ENCODE measurements at regions not wholly inside any gene's neighbourhood (a gene's known extent, or its start where the extent isn't known, plus 50 kb on each side); places are given as distances from the start of the nearest gene placed in this dataset.

DNA sequence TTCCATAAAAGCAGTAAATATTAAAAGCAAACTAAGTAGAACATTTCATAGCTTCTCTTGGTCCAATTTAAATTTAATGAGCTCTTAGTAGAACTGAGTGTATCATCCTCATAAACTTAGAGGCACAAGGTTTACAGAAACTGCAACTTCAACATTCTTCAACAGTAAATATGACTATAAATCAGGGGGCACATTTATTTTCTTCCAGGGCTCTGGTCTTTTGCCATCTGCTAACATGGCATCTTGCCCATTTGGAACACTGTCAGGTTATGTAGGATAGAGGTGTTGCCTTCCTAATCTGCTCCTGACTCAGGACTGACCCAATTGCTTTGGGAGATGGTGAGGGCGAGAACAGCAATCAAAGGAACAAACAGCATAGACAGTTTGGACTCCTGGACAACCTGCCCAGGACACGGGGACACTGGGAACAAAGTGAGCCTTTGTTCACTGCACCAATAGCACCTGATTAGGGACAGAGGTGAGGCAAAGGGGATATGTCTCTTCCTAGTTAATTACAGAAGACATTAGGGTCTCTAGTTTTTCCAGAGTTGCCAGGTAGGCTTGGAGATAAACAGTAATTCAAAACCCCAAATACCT, 610.2 kb upstream of the ROBO2 start:
- Histone ChIP-seq H3K36me3 (ENCODE audit: control insufficient read depth, insufficient read depth, low read length, severe bottlenecking) (no peaks in the 10 kb centered on the region), H3K27me3 (replicated peaks; ENCODE audit: control insufficient read depth, insufficient read depth, low read length) (no peaks in the 10 kb centered on the region), H3K9ac (ENCODE audit: low read length) (no peak overlapping the region), H3K4me1 (ENCODE audit: control insufficient read depth, insufficient read depth, low read length) (no peaks in the 10 kb centered on the region), H3K9me3 (ENCODE audit: control insufficient read depth, low read length) (no peaks in the 10 kb centered on the region), H3K4me3 (ENCODE audit: low read length) (no peak overlapping the region)
- no peak for DNase-seq (ENCODE audit: low read depth)

DNA sequence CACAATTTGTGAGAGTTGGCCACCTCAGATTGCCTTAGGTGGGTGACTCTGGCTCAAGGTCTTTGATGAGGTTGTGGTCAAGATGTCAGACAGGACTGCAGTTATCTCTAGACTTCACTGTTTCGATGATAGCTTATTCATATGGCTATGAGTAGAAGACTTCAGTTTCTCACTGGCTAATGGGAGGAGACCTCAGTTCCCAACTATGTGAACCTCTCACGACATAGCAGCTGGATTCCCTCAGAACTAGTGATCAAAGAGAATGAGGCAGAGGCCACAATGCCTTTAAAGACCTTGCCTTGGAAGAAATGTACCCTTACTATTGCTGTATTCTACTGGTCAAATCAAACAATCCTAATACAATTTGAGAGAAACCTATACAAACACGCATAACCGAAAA, 607.5 kb upstream of the ROBO2 start:
- Histone ChIP-seq H3K4me3 (ENCODE audit: low read length) (no peak overlapping the region), H3K36me3 (ENCODE audit: control insufficient read depth, insufficient read depth, low read length, severe bottlenecking) (no peaks in the 10 kb centered on the region), H3K9me3 (ENCODE audit: control insufficient read depth, low read length) (no peaks in the 10 kb centered on the region), H3K9ac (ENCODE audit: low read length) (no peak overlapping the region), H3K27me3 (replicated peaks; ENCODE audit: control insufficient read depth, insufficient read depth, low read length) (no peaks in the 10 kb centered on the region), H3K4me1 (ENCODE audit: control insufficient read depth, insufficient read depth, low read length) (peaks cover 4% of the 10 kb centered on the region)
- DNase-seq (ENCODE audit: low read depth): no peak

DNA sequence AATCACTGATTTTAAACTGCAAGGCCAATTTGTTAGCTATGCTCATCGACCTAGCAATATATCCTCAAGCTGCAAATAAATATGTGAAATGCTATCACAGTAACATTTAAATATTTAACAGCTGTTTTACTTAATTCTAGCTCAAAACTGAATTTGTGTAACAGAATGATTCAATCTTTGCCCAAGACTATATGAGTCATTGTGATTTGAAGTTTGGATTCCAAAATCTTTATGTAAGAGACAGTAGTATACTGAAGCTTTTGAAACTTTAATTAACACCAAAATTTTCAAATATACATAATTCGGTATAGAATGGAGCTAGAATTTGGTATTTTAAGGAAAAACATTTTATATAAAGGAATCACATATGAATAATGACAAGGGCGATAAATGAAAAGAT, 603.0 kb upstream of the ROBO2 start:
- H3K4me1 ChIP-seq (ENCODE audit: control insufficient read depth, insufficient read depth, low read length): peaks cover 4% of the 10 kb centered on the region
- DNase-seq (ENCODE audit: low read depth): peak; percentile 77

DNA sequence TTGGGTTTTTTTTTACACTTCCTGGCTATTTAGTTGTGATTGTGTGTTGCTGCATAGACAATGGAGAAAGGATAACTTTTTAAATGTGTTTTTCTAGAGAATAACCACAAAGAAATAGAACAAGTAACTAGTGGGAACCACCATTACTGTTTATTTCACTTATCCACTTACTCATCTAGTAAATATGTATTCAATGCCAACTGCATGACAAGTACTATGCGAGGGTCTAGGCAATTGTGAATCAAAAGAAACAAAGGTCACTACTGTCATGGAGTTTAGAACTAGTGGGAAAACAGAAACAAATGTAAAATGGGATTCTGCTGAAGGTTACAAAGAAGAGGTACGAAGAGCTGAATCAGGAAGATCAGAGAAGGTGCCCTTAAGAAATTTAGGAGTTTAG, 600.9 kb upstream of the ROBO2 start:
- no peaks in the 10 kb centered on the region for H3K27me3 ChIP-seq (replicated peaks; ENCODE audit: control insufficient read depth, insufficient read depth, low read length)
- H3K9ac ChIP-seq (ENCODE audit: low read length): no peak overlapping the region
- no peak overlapping the region for H3K4me3 ChIP-seq (ENCODE audit: low read length)
- H3K36me3 ChIP-seq (ENCODE audit: control insufficient read depth, insufficient read depth, low read length, severe bottlenecking): no peaks in the 10 kb centered on the region
- DNase-seq (ENCODE audit: low read depth): peak; percentile 44
- peaks cover 4% of the 10 kb centered on the region for H3K4me1 ChIP-seq (ENCODE audit: control insufficient read depth, insufficient read depth, low read length)
- H3K9me3 ChIP-seq (ENCODE audit: control insufficient read depth, low read length): no peaks in the 10 kb centered on the region

More for the DNA sequence above, 603.0 kb upstream of the ROBO2 start:
- H3K27me3 ChIP-seq (replicated peaks; ENCODE audit: control insufficient read depth, insufficient read depth, low read length): no peaks in the 10 kb centered on the region
- H3K9me3 ChIP-seq (ENCODE audit: control insufficient read depth, low read length): no peaks in the 10 kb centered on the region
- H3K36me3 ChIP-seq (ENCODE audit: control insufficient read depth, insufficient read depth, low read length, severe bottlenecking): no peaks in the 10 kb centered on the region
- H3K9ac ChIP-seq (ENCODE audit: low read length): no peak overlapping the region
- no peak overlapping the region for H3K4me3 ChIP-seq (ENCODE audit: low read length)

DNA sequence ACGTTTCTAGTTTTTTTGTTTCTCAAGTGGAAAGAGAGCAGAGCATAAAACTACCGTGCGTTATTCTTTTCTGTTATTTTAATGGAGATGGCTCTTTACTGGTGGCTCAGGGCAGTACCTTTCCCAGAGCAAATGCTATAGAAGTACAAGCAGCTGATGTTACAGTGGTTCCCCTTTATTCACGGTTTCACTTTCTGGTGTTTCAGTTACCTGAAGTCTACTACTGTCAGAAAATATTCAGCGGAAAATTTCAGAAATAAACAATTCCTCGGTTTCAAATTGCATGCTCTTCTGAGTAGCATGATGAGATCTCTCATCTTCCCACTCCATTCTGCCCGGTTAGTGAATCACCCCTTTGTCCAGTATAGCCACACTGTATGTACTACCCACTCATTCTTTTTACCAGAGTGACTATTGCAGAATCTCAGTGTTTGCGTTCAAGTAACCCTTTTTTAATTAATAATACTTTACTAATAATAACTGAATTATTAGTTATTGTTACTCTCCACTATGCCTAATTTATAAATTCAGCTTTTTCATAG, 597.5 kb upstream of the ROBO2 start:
- Histone ChIP-seq H3K4me3 (ENCODE audit: low read length) (no peak overlapping the region), H3K9ac (ENCODE audit: low read length) (no peak overlapping the region), H3K36me3 (ENCODE audit: control insufficient read depth, insufficient read depth, low read length, severe bottlenecking) (no peaks in the 10 kb centered on the region), H3K9me3 (ENCODE audit: control insufficient read depth, low read length) (no peaks in the 10 kb centered on the region), H3K27me3 (replicated peaks; ENCODE audit: control insufficient read depth, insufficient read depth, low read length) (no peaks in the 10 kb centered on the region), H3K4me1 (ENCODE audit: control insufficient read depth, insufficient read depth, low read length) (no peaks in the 10 kb centered on the region)
- DNase-seq (ENCODE audit: low read depth): peak; percentile 29

DNA sequence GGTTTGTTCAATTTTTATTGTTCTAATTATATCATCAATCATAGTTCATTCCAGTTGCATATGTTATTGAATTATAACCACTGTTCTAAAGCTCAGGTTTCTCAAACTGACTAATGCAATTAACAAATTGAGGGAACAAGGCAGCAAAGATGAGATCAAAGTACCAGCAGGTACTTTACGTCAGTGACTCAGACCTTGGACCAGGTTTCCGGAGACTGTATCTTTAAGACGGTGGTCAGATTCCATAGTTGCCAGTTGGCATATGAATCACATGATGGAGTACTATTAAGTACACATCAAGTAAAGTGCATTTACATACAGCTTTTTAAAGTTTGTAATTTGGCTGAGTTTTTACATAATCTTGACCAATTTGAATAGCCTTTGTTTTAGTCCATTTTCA, 583.6 kb upstream of the ROBO2 start:
- no peak for DNase-seq (ENCODE audit: low read depth)
- no peak overlapping the region for H3K4me3 ChIP-seq (ENCODE audit: low read length)
- no peaks in the 10 kb centered on the region for H3K27me3 ChIP-seq (replicated peaks; ENCODE audit: control insufficient read depth, insufficient read depth, low read length)
- H3K9me3 ChIP-seq (ENCODE audit: control insufficient read depth, low read length): no peaks in the 10 kb centered on the region
- no peak overlapping the region for H3K9ac ChIP-seq (ENCODE audit: low read length)
- H3K36me3 ChIP-seq (ENCODE audit: control insufficient read depth, insufficient read depth, low read length, severe bottlenecking): no peaks in the 10 kb centered on the region
- H3K4me1 ChIP-seq (ENCODE audit: control insufficient read depth, insufficient read depth, low read length): no peaks in the 10 kb centered on the region

DNA sequence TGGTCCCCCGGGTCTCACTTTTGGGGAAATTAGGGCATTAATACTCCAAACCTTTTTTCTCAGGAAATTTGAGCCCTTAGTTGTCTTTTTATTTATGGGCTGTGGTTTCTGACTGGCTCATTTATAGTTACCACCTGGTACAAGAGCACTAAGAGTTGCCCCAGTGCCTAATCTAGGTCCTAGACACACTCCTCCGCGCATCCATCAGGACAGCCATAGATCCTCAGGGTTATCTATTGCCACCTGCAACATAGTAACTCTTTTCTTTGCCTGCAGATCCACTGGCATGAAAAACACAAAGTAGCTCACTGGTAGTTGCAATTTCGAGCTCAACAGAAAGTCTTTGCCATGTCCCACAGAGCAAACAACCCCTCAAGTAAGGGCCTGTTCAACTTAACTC, 576.4 kb upstream of the ROBO2 start:
- no peak for DNase-seq (ENCODE audit: low read depth)
- H3K36me3 ChIP-seq (ENCODE audit: control insufficient read depth, insufficient read depth, low read length, severe bottlenecking): no peaks in the 10 kb centered on the region

DNA sequence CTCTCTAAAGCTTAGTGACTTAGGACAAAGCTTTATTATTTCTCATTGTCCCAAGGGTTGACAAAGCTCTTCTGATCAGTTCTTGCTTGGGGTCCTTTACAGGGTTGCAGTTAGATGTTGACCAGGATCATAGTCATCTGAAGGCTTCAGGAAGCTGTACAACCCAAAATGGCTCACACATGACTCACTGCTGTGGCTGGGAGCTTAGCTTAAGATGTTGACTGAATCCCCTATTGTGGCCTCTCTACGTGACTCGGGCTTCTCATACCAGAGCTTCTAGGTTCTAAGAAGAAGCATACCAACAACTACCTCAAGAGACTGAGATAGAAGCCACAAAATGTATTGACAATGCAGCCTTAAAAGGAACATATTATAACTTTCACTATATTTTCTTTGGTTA, 569.6 kb upstream of the ROBO2 start:
- Histone ChIP-seq H3K36me3 (ENCODE audit: control insufficient read depth, insufficient read depth, low read length, severe bottlenecking) (no peaks in the 10 kb centered on the region), H3K9ac (ENCODE audit: low read length) (no peak overlapping the region), H3K27me3 (replicated peaks; ENCODE audit: control insufficient read depth, insufficient read depth, low read length) (no peaks in the 10 kb centered on the region), H3K4me3 (ENCODE audit: low read length) (no peak overlapping the region), H3K4me1 (ENCODE audit: control insufficient read depth, insufficient read depth, low read length) (no peaks in the 10 kb centered on the region), H3K9me3 (ENCODE audit: control insufficient read depth, low read length) (no peaks in the 10 kb centered on the region)
- peak; percentile 82 for DNase-seq (ENCODE audit: low read depth)

More for the DNA sequence above, 576.4 kb upstream of the ROBO2 start:
- Histone ChIP-seq H3K4me3 (ENCODE audit: low read length) (no peak overlapping the region), H3K4me1 (ENCODE audit: control insufficient read depth, insufficient read depth, low read length) (no peaks in the 10 kb centered on the region), H3K9ac (ENCODE audit: low read length) (no peak overlapping the region), H3K9me3 (ENCODE audit: control insufficient read depth, low read length) (no peaks in the 10 kb centered on the region), H3K27me3 (replicated peaks; ENCODE audit: control insufficient read depth, insufficient read depth, low read length) (no peaks in the 10 kb centered on the region)

DNA sequence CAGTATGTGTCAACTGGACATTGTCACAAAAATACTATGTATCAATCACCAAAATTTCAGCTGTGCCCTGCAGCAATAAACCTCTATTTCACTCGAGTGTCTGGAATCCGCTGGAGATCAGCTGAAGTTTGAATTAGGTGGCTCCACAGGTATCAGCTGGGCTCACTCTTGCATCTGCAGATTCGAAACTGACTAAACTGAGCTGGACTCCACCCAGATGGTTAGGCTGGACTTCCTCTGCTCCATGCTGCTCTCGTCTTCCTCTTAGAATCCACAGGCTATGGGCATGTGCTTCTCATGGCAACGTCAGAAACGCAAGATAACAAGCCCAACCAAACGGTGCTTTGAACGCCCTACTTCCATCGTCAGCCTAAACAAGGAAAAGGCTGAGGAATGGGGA, 565.3 kb upstream of the ROBO2 start:
- Histone ChIP-seq H3K4me3 (ENCODE audit: low read length) (no peak overlapping the region), H3K27me3 (replicated peaks; ENCODE audit: control insufficient read depth, insufficient read depth, low read length) (no peaks in the 10 kb centered on the region), H3K9ac (ENCODE audit: low read length) (no peak overlapping the region), H3K4me1 (ENCODE audit: control insufficient read depth, insufficient read depth, low read length) (no peaks in the 10 kb centered on the region), H3K36me3 (ENCODE audit: control insufficient read depth, insufficient read depth, low read length, severe bottlenecking) (no peaks in the 10 kb centered on the region), H3K9me3 (ENCODE audit: control insufficient read depth, low read length) (no peaks in the 10 kb centered on the region)
- DNase-seq (ENCODE audit: low read depth): no peak

DNA sequence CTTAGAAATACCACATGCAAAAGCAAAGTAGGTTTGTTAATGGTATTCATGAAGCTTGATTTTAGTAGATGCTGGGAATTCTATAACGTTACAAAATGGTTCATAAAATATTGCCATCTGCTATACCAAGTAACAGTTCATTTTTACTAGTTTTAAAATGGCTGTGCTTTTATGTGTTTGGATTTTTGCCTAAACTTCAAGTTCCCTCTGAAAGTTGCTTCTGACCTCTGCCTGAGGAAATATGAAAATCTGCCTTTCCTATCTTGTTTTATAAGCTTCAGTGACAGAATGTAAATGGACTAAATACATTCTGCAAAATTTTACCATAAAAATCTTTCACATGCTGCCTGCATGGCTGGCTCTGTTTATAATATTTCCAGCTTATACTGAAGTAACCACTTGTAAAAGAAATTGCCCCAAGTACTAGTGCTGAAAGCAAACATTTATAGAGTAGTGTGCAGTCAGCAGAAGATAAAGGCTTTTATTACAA, 560.7 kb upstream of the ROBO2 start:
- Histone ChIP-seq H3K4me1 (ENCODE audit: control insufficient read depth, insufficient read depth, low read length) (no peaks in the 10 kb centered on the region), H3K9ac (ENCODE audit: low read length) (no peak overlapping the region), H3K36me3 (ENCODE audit: control insufficient read depth, insufficient read depth, low read length, severe bottlenecking) (no peaks in the 10 kb centered on the region), H3K27me3 (replicated peaks; ENCODE audit: control insufficient read depth, insufficient read depth, low read length) (no peaks in the 10 kb centered on the region), H3K9me3 (ENCODE audit: control insufficient read depth, low read length) (no peaks in the 10 kb centered on the region), H3K4me3 (ENCODE audit: low read length) (no peak overlapping the region)
- DNase-seq (ENCODE audit: low read depth): no peak

DNA sequence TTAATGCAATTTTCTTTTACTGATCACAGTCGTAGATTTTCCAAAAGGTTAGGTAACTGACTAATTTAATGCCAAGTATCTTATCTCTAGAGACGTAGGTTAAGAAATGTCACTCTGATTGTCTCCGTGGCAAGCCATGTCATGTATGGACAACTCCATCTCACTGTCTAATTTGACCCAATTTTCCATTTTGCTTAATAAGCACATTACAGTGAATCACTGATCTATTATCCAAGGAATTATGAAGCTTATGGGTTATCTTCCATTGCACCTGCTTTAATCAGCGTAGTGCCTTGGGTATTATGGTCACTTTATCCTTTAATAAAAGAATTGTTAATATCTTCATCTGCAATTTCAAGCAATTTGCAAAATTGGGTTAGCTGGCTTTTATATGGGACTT, 557.4 kb upstream of the ROBO2 start:
- no peak overlapping the region for H3K9ac ChIP-seq (ENCODE audit: low read length)
- no peaks in the 10 kb centered on the region for H3K27me3 ChIP-seq (replicated peaks; ENCODE audit: control insufficient read depth, insufficient read depth, low read length)
- H3K9me3 ChIP-seq (ENCODE audit: control insufficient read depth, low read length): peaks cover under 1% of the 10 kb centered on the region
- H3K4me1 ChIP-seq (ENCODE audit: control insufficient read depth, insufficient read depth, low read length): no peaks in the 10 kb centered on the region
- DNase-seq (ENCODE audit: low read depth): no peak
- no peak overlapping the region for H3K4me3 ChIP-seq (ENCODE audit: low read length)
- H3K36me3 ChIP-seq (ENCODE audit: control insufficient read depth, insufficient read depth, low read length, severe bottlenecking): no peaks in the 10 kb centered on the region

DNA sequence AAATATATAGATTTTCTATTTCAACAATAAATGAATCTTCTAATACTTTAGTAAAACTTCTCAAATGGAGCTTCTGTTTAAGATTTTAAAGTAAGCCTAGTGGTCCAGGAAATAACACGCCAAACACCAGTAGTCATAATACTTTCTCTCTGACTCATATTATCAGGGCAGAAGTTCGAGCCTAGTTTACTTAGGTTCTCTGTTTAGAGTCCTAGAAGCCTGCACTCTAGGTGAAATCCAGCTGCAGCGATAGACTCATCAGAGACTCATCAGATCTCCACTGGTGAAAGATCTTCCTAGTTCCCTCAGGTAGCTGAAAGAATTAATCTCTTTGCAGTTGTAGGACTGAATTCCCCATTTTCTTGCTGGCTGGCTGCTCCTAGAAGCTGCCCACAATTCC, 552.5 kb upstream of the ROBO2 start:
- peak; percentile 7 for DNase-seq (ENCODE audit: low read depth)
- Histone ChIP-seq H3K9me3 (ENCODE audit: control insufficient read depth, low read length) (peaks cover 11% of the 10 kb centered on the region), H3K4me3 (ENCODE audit: low read length) (no peak overlapping the region), H3K27me3 (replicated peaks; ENCODE audit: control insufficient read depth, insufficient read depth, low read length) (no peaks in the 10 kb centered on the region), H3K4me1 (ENCODE audit: control insufficient read depth, insufficient read depth, low read length) (no peaks in the 10 kb centered on the region), H3K36me3 (ENCODE audit: control insufficient read depth, insufficient read depth, low read length, severe bottlenecking) (no peaks in the 10 kb centered on the region), H3K9ac (ENCODE audit: low read length) (no peak overlapping the region)
